GM18502 (cell line): ENCODE measurements at regions not wholly inside any gene's neighbourhood (a gene's known extent, or its start where the extent isn't known, plus 50 kb on each side); places are given as distances from the start of the nearest gene placed in this dataset.

Source experiments
- ATAC-seq: cut with Tn5 transposase; IDR thresholded peaks from one replicate; pipeline ENCODE4 v1.9.1; 2021; ENCODE audit warnings: mild to moderate bottlenecking; ENCODE audit not compliant: unreplicated experiment, poor library complexity

DNA sequence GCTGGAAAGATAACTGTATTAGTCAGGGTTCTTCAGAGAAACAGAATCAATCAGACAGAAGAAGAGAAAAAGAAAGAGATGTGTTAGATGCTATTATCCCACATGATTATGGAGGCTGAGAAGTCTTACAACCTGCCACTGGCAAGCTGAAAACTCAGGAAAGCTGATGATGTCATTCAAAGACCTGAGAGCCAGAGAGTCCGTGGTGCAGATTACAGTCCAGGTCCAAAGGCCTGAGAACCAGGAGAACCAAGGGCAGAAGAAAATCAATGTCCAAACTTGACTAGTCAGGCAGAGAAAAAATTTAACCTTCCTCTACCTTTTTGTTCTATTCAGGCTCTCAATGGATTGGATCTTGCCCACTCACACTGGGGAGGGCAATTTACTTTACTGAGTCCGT is 172.5 kb downstream of the QDPR start:
- no peak for ATAC-seq

- peak; percentile 6 for ATAC-seq
These were observed 174.9 kb downstream of the QDPR start for GRCh38 chr4:17336986-17337385.

DNA sequence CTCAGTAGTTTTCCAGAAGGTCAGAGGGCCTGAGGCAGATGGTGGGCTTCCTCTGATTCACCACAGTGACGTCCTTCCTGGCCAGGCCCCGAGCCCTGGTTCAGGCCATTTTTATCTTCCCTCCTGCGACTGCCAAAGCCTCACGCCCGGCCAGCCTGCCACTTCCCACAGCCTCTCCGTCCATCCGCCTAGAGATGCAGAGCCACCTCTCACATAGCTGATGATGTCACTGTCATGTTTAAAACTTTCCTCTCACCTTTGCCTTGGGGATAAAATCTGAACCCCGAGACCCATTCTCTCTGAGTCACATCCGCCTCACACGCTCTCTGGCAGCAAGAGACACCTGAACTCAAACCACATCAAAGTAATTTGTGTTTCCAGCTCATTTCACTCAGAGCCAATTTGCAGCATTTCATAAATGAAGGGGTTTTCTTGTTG is 175.3 kb downstream of the QDPR start:
- peak; percentile 96 for ATAC-seq

DNA sequence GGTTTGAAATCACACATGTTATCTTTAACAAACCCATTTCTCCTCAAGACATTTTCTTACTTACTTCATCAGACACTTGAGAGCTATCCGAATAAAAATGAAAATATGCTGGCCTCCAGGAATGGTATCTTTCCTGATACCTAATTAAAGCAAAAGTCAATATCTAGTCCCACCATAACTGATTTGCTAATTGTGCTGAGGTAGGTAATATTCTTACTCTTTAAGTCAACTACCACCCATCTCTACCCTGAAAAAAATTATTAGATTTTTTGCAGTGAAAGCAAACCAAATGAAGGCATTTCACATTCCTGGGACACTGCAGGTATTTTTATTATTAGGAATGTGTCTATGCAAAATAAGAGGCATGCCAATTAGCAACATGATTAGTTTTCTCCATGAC is 175.8 kb downstream of the QDPR start:
- ATAC-seq, result no peak

- ATAC-seq, result no peak
These were observed 176.5 kb downstream of the QDPR start for GRCh38 chr4:17335371-17335770.

GRCh38 chr4:17332478-17332877 is 179.4 kb downstream of the QDPR start:
- ATAC-seq, result no peak

DNA sequence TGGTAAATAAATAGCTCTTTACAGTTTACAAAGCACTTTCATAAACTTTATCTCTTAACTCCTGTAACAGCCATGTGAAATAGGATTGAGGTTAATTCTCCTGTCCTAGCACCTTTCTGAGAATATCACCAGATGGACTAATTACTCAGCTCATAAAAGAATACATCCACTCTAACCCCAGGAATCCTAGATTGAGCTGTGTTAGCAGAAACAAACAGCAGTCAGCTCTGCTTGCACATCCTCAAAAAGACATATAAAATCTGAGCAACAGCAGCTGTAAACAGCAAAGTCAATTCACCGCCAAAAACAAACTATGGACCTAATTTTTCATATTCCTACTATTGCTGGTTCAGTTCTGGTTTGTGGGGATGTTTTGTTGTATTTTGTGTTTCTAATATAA is 182.8 kb downstream of the QDPR start:
- no peak for ATAC-seq

- no peak for ATAC-seq
These were observed 183.6 kb downstream of the QDPR start for GRCh38 chr4:17328141-17328815.

GRCh38 chr4:17327591-17327990 is 184.3 kb downstream of the QDPR start:
- no peak for ATAC-seq

GRCh38 chr4:17326756-17327155 is 185.1 kb downstream of the QDPR start:
- no peak for ATAC-seq

- no peak for ATAC-seq
These were observed 186.8 kb downstream of the QDPR start for GRCh38 chr4:17325098-17325497.

DNA sequence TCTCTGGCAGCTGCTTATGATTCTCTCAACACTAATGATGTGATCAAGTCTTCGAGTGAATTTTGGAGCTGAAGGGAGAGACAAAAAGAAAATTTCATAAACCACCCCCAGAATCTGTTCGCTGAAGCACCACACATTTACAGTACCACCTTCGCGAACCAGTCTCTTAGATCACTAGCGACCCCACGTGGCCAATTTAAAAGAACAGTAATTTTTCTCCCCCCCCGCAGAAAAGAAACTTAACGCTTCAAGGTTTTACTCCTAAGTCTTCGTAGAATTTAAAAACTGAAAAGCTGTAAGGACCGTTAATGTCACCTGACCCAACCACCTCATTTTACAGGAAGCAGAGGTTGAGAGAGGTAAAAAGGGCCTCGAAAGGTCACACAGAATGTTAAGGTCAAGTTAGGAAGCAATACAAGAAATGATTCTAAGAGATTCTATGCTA is 187.5 kb downstream of the QDPR start:
- ATAC-seq, result no peak

- no peak for ATAC-seq
These were observed 188.1 kb downstream of the QDPR start for GRCh38 chr4:17323554-17324385.

GRCh38 chr4:17322514-17322913 is 189.4 kb downstream of the QDPR start:
- ATAC-seq, result no peak

DNA sequence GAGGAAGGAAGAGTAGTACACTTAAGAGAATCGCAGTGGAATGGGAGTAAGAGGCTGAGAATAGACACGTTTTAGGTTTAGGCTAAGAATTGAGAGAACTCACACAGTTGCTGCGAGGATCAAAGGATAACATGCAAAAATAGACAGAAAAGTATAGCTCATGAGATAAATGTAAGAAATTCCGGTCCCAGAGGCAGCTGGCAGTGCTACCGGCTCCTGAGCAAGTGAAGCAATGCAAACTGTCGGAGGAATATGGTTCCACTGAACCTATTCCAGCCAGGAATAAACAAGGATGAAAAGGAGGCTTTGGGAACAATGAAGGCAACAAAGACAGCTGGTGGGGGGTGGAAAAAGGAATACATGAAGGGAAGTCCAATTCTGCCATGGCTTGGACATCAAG is 191.8 kb downstream of the QDPR start:
- ATAC-seq, result no peak

DNA sequence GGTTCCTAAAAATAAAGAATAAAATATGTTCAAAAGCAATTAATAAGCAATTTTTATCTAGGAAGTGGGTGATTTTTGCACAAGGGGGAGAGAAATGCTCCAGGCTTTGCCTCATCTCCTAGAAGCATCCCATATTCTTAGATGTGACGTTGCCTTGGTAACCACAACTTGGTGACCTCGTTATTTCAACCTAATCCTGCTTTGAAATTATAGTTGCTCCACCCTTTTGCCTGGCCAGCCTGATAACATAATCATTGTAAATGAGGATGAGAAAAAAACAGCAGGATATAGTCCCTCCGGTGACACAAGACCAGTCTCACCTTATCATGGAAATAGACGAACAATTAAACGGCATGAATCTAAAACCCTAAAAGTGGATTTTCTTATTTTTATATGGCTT is 194.4 kb downstream of the QDPR start:
- no peak for ATAC-seq

- ATAC-seq, result no peak
These were observed 195.3 kb downstream of the QDPR start for GRCh38 chr4:17316566-17316965.

DNA sequence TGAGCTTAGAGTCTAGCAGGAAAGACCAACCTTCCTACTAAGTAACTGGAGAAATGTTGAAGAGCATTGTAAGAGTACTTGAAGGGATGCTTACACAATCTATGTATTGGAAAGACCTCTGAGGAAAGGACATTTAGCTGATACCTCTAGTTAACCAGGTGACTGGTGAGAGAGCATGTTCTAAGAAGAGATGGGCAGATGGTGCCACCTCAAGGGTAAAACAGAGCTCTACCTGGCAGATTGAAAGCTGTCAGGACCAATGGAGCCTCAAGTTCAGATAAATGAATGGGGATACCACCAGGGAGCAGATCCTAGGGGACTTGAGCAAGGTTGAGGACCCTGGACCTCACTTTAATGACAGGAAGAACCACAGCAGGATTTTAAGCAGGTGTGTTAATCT is 196.4 kb downstream of the QDPR start:
- no peak for ATAC-seq

- no peak for ATAC-seq
These were observed 198.7 kb downstream of the QDPR start for GRCh38 chr4:17313194-17313593.

GRCh38 chr4:17310269-17310652 is 201.6 kb downstream of the QDPR start:
- no peak for ATAC-seq

DNA sequence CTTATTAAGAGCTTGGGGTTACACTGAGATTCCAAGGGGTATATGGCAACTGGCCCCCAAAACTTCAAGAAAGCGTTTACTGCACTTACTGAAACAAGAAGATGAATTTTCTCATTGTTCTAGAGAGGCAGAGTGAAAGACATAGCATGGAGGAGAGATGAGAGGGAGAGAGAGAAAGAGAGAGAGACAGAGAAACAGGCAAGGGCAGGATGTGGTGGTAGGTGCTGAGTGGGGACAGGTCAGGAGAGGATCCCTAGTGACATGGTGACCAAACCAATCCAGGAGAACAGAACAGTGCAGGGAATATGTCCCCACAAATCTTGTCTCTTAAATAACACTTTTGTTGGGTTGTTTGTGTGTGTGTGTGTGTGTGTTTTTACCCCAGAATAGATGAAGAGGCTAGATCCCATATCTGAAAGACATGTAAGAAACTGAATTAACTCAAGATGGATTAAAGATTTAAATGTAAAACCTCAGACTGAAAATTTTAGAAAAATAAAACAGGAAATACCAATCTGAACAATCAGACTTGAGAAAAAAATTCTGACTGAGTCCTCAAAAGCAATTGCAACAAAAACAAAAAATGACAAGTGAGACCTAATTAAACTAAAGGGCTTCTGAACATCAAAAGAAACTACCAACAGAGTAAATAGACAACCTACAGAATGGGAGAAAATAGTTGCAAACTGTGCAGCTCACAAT is 202.2 kb downstream of the QDPR start:
- ATAC-seq, result no peak
